HUES6 (cell line): ENCODE measurements at regions not wholly inside any gene's neighbourhood (a gene's known extent, or its start where the extent isn't known, plus 50 kb on each side); places are given as distances from the start of the nearest gene placed in this dataset.

Source experiments
- H3K27ac ChIP-seq: 2 replicates; pipeline ENCODE4 v1.7.0; 2013; ENCODE audit warnings: low read depth, mild to moderate bottlenecking, low read length, inconsistent platforms
- H3K27me3 ChIP-seq: 2 replicates; pipeline ENCODE4 v1.6.1; 2013; ENCODE audit warnings: low read length; ENCODE audit not compliant: control insufficient read depth, insufficient read depth
- H3K36me3 ChIP-seq: 2 replicates; pipeline ENCODE4 v1.6.1; 2013; ENCODE audit warnings: low read length; ENCODE audit not compliant: control insufficient read depth, insufficient read depth
- H3K4me1 ChIP-seq: 2 replicates; pipeline ENCODE4 v1.6.1; 2013; ENCODE audit warnings: low read length; ENCODE audit not compliant: control insufficient read depth, insufficient read depth
- H3K4me3 ChIP-seq: 2 replicates; pipeline ENCODE4 v1.5.1; 2013; ENCODE audit warnings: low read depth, low read length
- H3K9ac ChIP-seq: one replicate; pipeline ENCODE4 v1.6.1; 2013; ENCODE audit warnings: mild to moderate bottlenecking, low read length
- H3K9me3 ChIP-seq: 2 replicates; pipeline ENCODE4 v1.6.1; 2013; ENCODE audit warnings: low read depth, low read length; ENCODE audit not compliant: control insufficient read depth, insufficient read depth

GRCh38 chr12:125689576-125690410 lies 624.6 kb downstream of the AACS start:
- Histone ChIP-seq H3K4me3 (no peak overlapping the region), H3K9me3 (no peaks in the 10 kb centered on the region), H3K27ac (no peak overlapping the region), H3K27me3 (peaks cover 18% of the 10 kb centered on the region), H3K4me1 (no peaks in the 10 kb centered on the region), H3K36me3 (no peaks in the 10 kb centered on the region), H3K9ac (no peak overlapping the region)

GRCh38 chr12:125690841-125691240 lies 625.6 kb downstream of the AACS start:
- Histone ChIP-seq H3K9ac (no peak overlapping the region), H3K27me3 (peaks cover 8% of the 10 kb centered on the region; the same call in 1 of the 2 replicates), H3K36me3 (no peaks in the 10 kb centered on the region), H3K27ac (no peak overlapping the region), H3K9me3 (no peaks in the 10 kb centered on the region), H3K4me1 (0 out of 2 replicates have a peak, but pooled peaks cover under 1% of the 10 kb centered on the region), H3K4me3 (no peak overlapping the region)

- Histone ChIP-seq H3K9me3 (no peaks in the 10 kb centered on the region), H3K4me3 (no peak overlapping the region), H3K27me3 (no peaks in the 10 kb centered on the region), H3K9ac (no peak overlapping the region), H3K36me3 (no peaks in the 10 kb centered on the region), H3K27ac (no peak overlapping the region), H3K4me1 (0 out of 2 replicates have a peak, but pooled peaks cover 2% of the 10 kb centered on the region)
Measured at GRCh38 chr12:125696054-125696453, 630.8 kb downstream of the AACS start.

- no peaks in the 10 kb centered on the region for H3K36me3 ChIP-seq
- H3K27me3 ChIP-seq: no peaks in the 10 kb centered on the region
- peaks cover 3% of the 10 kb centered on the region; the same call in 1 of the 2 replicates for H3K9me3 ChIP-seq
- H3K27ac ChIP-seq: no peak overlapping the region
- H3K9ac ChIP-seq: no peak overlapping the region
- no peak overlapping the region for H3K4me3 ChIP-seq
- H3K4me1 ChIP-seq: no peaks in the 10 kb centered on the region
Measured at GRCh38 chr12:125704803-125705202, 639.6 kb downstream of the AACS start.

GRCh38 chr12:125720961-125721360 lies 655.7 kb downstream of the AACS start:
- H3K27ac ChIP-seq: no peak overlapping the region
- no peak overlapping the region for H3K4me3 ChIP-seq
- H3K27me3 ChIP-seq: no peaks in the 10 kb centered on the region
- no peaks in the 10 kb centered on the region for H3K4me1 ChIP-seq
- H3K36me3 ChIP-seq: no peaks in the 10 kb centered on the region
- no peak overlapping the region for H3K9ac ChIP-seq
- H3K9me3 ChIP-seq: peaks cover 35% of the 10 kb centered on the region

GRCh38 chr12:125734137-125734536 lies 668.9 kb downstream of the AACS start:
- Histone ChIP-seq H3K9me3 (peaks cover 34% of the 10 kb centered on the region), H3K9ac (no peak overlapping the region), H3K27me3 (no peaks in the 10 kb centered on the region), H3K4me1 (no peaks in the 10 kb centered on the region), H3K36me3 (no peaks in the 10 kb centered on the region), H3K27ac (no peak overlapping the region), H3K4me3 (no peak overlapping the region)

- H3K9me3 ChIP-seq: peaks cover 27% of the 10 kb centered on the region; the same call in 1 of the 2 replicates
- H3K36me3 ChIP-seq: no peaks in the 10 kb centered on the region
- H3K27me3 ChIP-seq: no peaks in the 10 kb centered on the region
- H3K9ac ChIP-seq: no peak overlapping the region
- no peak overlapping the region for H3K4me3 ChIP-seq
- no peak overlapping the region for H3K27ac ChIP-seq
- no peaks in the 10 kb centered on the region for H3K4me1 ChIP-seq
Measured at GRCh38 chr12:125738211-125738610, 673.0 kb downstream of the AACS start.

DNA sequence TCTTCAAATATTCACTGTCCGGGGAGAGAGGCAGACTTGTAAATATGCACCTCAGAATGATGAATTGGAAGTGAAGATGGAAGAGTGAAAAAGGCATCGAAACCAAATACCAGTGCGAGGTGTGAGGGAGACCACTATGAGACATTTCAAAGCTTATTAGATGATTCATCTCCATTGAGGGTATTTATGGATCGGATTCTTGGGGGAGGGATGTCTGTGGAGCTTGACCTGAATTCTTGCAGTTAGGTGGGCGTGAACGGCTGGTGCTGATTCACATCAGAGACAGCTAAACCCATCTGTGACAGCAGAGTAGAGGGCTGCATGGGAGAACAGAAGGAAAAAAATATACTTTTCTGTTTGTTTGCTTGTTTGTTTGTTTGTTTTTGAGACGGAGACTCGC lies 677.2 kb downstream of the AACS start:
- no peak overlapping the region for H3K27ac ChIP-seq
- H3K36me3 ChIP-seq: no peaks in the 10 kb centered on the region
- no peaks in the 10 kb centered on the region for H3K27me3 ChIP-seq
- H3K4me3 ChIP-seq: no peak overlapping the region
- H3K9me3 ChIP-seq: peaks cover 5% of the 10 kb centered on the region; the same call in 1 of the 2 replicates
- no peaks in the 10 kb centered on the region for H3K4me1 ChIP-seq
- H3K9ac ChIP-seq: no peak overlapping the region

GRCh38 chr12:125744201-125744600 lies 679.0 kb downstream of the AACS start:
- Histone ChIP-seq H3K4me3 (no peak overlapping the region), H3K9ac (no peak overlapping the region), H3K36me3 (no peaks in the 10 kb centered on the region), H3K9me3 (peaks cover 8% of the 10 kb centered on the region), H3K27me3 (no peaks in the 10 kb centered on the region), H3K4me1 (no peaks in the 10 kb centered on the region), H3K27ac (no peak overlapping the region)

DNA sequence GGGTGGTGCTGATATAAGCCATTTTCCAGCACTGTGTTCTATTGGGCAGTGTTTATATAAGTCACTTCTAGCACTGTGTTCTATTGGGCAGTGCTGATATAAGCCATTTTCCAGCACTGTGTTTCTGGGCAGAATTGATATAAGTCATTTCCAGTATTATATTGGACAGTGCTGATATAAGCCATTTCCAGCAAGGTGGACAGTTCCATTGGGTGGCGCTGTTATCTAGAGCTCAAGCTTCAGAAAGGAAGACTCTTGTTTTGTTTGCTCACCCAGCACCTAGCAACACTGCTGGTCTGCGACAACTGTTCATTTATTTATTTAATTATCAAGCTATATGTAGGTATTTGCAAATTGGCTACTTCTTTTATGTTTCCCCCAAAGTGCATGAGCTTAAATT lies 690.3 kb downstream of the AACS start:
- Histone ChIP-seq H3K4me1 (no peaks in the 10 kb centered on the region), H3K4me3 (no peak overlapping the region), H3K27me3 (no peaks in the 10 kb centered on the region), H3K36me3 (no peaks in the 10 kb centered on the region), H3K9ac (no peak overlapping the region), H3K9me3 (no peaks in the 10 kb centered on the region), H3K27ac (no peak overlapping the region)

- Histone ChIP-seq H3K4me1 (no peaks in the 10 kb centered on the region), H3K27me3 (no peaks in the 10 kb centered on the region), H3K9ac (no peak overlapping the region), H3K27ac (no peak overlapping the region), H3K4me3 (no peak overlapping the region), H3K36me3 (no peaks in the 10 kb centered on the region), H3K9me3 (no peaks in the 10 kb centered on the region)
Measured at GRCh38 chr12:125766091-125766490, 700.9 kb downstream of the AACS start.
